HG02678 (cell line): ENCODE measurements at regions not wholly inside any gene's neighbourhood (a gene's known extent, or its start where the extent isn't known, plus 50 kb on each side); places are given as distances from the start of the nearest gene placed in this dataset.
"Not testable (repeated sequence)": the region's sequence is repeated elsewhere in the genome, so short reads cannot be mapped to it uniquely, and the experiment has no call there.

Experiments
- ATAC-seq: cut with Tn5 transposase; IDR thresholded peaks from one replicate; pipeline ENCODE4 v1.9.1; 2021; ENCODE audit warnings: mild to moderate bottlenecking, moderate library complexity; ENCODE audit not compliant: unreplicated experiment

GRCh38 chr20:26373066-26373465 is 676.4 kb upstream of the ZNF337 start:
- ATAC-seq, result not testable (repeated sequence)

- ATAC-seq, result no peak
Observed at GRCh38 chr20:26354511-26354910, 657.9 kb upstream of the ZNF337 start.

DNA sequence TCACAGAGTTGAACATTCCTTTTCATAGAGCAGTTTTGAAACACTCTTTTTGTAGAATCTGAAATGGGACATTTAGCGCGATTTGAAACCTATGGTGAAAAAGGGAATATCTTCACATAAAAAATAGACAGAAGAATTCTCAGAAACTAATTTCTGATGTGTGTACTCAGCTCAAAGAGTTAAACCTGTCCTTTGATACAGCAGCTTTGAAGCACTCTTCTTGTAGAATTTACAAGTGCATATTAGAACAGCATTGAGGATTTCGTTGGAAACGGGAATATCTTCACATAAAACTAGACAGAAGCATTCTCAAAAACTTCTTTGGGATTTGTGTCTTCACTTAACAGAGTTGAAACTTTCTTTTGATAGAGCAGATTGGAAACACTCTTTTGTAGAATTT is 650.7 kb upstream of the ZNF337 start:
- no peak for ATAC-seq

DNA sequence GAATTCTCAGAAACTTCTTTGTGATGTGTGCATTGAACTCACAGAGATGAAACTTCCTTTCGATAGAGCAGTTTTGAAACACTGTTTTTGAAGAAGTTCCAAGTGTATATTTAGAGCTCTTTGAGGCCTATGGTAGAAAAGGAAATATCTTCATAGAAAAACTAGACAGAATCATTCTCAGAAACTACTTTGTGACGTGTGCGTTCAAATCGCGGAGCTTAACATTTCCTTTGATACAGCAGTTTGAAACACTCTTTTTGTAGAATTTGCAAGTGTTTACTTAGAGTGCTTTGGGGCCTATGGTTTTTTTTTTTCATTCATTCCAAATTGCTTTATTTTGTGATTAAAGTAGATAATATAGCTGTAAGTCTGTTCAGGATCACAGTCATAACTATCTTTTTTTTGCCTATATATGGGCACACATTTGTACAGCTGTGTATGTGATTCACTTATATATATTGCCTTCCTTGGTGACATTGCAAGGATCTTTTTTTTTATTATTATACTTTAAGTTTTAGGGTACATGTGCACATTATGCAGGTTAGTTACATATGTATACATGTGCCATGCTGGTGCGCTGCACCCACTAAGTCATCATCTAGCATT is 643.9 kb upstream of the ZNF337 start:
- not testable (repeated sequence) for ATAC-seq

GRCh38 chr20:26324177-26324576 is 627.5 kb upstream of the ZNF337 start:
- ATAC-seq, result no peak

GRCh38 chr20:26315054-26315453 is 618.4 kb upstream of the ZNF337 start:
- no peak for ATAC-seq

DNA sequence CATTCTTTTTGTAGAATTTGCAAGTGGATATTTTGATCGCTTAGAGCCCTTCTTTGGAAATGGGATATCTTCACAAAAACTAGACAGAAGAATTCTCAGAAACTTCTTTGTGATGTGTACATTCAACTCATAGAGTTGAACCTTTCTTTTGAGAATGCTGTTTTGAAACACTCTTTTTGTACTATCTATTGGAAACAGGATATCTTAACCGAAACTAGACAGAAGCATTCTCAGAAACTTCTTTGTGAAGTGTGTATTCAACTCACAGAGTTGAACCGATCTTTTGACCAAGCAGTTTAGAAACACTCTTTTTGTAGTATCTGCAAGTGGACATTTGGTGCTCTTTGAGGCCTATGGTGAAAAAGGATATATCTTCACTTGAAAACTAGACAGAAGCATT is 613.1 kb upstream of the ZNF337 start:
- ATAC-seq, result not testable (repeated sequence)

- no peak for ATAC-seq
Observed at GRCh38 chr20:26308961-26309360, 612.3 kb upstream of the ZNF337 start.

GRCh38 chr20:26295006-26295405 is 598.4 kb upstream of the ZNF337 start:
- ATAC-seq, result no peak

DNA sequence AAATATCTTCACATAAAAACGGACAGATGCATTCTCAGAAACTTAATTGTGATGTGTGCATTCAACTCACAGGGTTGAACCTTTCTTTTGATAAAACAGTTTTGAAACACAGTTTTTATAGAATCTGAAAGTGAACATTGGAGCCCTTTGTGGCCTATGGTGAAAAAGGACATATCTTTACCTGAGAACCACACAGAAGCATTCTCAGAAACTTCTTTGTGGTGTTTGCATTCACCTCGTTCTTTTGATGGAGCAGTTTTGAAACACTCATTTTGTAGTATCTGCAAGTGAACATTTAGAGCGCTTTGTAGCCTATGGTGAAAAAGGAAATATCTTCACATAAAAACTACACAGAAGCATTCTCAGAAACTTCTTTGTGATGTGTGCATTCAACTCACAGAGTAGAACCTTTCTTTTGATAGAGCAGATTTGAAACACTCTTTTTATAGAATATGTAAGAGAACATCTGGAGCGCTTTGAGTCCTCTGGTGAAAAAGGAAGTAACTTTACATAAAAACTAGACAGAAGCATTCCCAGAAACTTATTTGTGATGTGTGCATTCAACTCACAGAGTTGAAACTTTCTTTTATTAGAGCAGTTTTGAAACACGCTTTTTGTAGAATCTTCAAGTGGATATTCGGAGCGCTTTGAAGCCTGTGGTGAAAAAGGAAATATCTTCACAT is 591.9 kb upstream of the ZNF337 start:
- not testable (repeated sequence) for ATAC-seq

DNA sequence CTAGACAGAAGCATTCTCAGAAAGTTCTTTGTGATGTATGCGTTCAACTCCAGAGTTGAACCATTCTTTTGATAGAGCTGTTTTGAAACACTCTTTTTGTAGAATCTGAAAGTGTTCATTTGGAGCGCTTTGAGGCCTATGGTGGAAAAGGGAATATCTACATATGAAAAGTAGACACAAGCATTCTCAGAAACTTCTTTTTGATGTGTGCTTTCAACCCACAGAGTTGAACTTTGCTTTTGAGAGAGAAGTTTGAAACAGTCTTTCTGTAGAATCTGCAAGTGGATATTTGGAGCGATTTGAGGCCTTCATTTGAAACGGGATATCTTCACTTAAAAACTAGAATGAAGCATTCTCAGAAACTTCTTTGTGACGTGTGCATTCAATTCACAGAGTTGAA is 582.6 kb upstream of the ZNF337 start:
- ATAC-seq, result no peak

GRCh38 chr20:26277339-26277738 is 580.7 kb upstream of the ZNF337 start:
- ATAC-seq, result no peak

DNA sequence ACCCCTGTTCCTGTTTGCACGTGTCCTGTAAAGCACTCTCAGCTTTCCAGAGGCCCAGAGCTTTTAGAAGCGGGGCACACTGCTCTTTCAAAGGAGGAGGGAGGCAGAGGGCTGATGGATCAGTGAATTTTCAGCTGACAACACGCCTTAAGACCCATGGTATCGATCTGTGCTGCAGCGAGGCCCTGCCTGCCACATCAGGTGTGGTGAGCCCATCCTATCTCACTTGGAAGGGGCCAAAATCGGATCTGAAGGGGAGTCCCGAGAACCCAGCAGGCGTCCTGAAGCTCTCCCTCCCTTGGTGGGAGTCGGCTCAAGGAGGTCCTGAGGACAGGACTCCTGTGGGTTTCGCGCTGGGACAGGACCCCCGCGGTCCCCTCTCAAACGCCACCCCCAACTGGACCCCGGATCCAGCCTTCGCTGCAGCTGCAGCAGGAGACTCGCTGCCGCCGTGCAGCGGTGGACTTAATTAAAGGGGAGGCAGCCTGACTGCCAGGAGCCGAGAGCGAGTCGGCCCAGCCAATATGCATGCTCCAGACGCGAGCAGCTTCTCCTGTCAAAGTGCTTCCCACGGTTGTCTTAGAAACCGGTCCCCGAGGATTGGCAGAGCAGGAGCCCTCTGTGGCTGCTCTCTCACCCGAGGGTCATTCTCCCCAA is 580.0 kb upstream of the ZNF337 start:
- no peak for ATAC-seq

DNA sequence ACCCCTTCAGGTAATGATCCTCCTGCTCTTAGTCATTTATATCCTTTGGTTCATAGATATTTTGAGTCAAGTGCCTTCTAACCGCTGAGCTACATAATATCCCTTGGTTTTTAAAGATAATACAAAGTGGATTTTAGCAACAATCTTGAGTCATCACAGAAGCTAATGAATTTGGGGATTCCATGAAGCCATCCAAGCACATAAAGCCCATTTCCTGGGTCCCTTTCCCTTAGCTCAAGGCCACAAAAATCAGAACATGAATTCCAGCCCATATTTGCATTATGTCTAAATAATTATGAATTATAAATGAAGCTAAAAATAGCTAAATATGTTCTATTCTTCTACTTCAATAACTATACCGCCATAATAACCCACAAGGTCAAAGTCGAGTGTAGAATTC is 572.1 kb upstream of the ZNF337 start:
- ATAC-seq, result not testable (repeated sequence)

GRCh38 chr20:26260925-26261324 is 564.3 kb upstream of the ZNF337 start:
- ATAC-seq, result not testable (repeated sequence)

GRCh38 chr20:26252311-26252975 is 555.8 kb upstream of the ZNF337 start:
- ATAC-seq, result not testable (repeated sequence)

GRCh38 chr20:26251376-26251775 is 554.7 kb upstream of the ZNF337 start:
- not testable (repeated sequence) for ATAC-seq

DNA sequence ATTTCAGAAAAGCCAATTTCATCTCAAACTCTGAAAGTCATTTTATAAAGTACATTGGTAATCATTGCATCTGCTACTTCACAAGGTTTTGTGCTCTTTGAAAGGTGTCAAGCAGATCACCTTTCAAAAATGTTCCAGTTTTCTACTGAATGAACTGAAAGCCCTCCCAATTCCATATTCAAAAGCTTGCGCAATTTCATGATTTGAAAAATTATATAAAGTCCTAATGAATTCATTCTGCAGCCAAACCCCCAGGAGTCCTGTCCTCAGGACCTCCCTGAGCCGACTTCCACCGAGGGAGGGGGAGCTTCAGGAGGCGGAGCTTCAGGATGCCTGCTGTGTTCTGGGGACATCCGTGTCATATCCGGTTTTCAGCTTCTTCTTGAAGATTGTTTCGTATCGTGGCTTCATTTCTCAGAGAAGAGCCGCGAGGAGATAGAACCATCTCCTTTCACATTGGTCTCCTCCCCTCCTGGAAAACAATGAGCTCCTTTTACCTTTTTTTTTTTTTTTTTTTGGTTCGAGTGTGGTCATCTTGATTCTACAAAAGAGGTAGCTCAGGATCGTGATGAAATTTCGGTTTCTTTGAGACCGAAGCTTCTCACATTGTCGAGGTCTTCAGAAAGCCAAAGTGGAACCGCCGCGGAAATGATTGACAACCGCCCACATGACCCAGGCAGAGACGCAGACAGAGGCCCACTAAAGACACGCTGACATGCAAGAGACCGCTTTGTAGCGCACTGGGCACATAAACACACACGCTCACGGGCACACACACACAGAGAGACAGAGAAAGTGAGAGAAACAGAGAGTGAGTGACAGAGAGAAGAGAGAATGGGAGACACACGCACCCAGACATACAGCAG is 553.8 kb upstream of the ZNF337 start:
- not testable (repeated sequence) for ATAC-seq

GRCh38 chr20:26243731-26244130 is 547.1 kb upstream of the ZNF337 start:
- ATAC-seq, result no peak

- not testable (repeated sequence) for ATAC-seq
Observed at GRCh38 chr20:26220609-26221008, 524.0 kb upstream of the ZNF337 start.

DNA sequence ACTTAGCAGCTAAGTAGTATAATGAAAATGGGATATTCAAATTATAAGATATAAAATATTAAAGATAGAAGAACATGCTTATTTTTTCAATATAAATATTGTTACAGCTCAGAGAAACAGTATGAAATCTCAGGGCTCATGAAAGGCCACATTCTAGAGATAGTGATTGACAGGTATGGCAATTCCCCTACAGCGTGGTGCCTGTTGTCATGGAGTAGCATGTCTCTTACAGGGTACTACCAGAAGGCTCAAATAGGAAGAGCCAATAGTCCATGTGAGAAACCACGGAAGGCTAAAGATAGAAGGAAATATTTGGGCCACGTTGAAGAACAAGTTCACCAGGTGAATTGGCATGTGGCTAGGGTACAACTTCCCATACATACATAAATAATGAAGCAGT is 522.9 kb upstream of the ZNF337 start:
- not testable (repeated sequence) for ATAC-seq
